ENCODE measurements at regions not wholly inside any gene's neighbourhood (a gene's known extent, or its start where the extent isn't known, plus 50 kb on each side); places are given as distances from the start of the nearest gene placed in this dataset.
A peak's percentile ranks its signal among the peaks of the same experiment; 100 is the strongest.
"Not testable (repeated sequence)": the region's sequence is repeated elsewhere in the genome, so short reads cannot be mapped to it uniquely, and the experiment has no call there.

DNA sequence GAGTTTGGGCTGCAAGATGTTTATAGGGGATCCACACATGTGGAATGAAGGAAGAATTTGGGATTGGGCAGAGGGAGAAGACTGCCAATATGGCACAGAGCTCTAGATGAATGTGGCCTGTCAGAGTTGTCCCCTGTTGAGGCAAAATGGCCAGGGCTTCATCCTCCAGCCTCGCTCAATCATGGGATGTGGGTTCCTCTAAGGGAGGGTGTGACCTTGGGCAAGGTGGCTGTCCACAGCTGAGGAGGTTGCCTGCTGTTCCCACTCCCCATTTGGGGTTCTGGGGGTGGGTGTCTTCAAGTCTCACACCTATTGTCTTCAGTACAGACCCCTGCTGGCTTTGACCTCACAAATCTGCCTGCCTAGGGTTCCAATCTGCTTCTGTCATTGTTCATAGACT, 121.6 kb upstream of the FAM204A start:
- no peak for DNase-seq

DNA sequence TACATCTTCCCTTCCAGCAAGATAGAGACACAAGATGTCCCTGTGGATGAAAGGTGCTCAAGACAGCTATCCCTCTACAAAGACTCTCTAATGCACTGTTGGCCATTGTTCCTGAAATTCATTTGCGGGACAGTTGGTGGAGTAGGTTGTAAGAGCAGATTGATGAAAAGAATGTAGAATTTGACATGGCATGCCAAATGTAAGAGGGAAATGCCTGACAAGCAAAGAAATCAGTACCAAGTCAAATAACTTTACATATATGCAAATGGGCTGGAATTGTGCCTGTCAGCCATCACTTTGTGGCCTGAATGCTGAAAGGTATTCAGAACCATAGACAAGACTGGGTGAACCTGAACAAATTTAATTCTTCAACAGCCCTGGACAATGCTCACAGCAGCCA, 120.3 kb upstream of the FAM204A start:
- no peak for DNase-seq

DNA sequence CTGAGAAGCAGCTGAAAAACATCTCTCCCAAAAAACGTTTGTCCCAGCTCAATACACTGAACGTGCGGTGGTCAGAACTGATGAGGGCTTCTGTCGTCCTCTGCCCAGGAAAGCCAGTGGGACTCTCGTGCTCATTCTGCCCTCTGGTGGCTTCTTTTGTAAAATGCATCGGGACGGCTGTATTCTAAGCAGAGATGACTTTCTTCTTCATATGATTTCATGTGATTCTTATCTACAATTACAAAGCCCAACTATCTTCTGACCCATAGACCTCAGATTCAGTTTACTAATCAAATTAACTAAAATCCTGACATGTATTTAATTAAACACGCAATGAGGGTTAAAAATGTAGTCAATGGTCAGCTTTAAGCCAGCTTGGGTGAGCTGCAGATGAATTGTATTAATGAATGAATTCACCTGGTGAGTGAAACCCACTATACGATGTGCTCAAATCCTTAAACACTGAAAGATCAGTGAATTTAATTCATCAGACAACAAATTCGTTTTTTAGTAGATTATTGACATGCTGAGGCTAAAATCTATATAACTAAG, 117.6 kb upstream of the FAM204A start:
- DNase-seq, result peak; percentile 54

DNA sequence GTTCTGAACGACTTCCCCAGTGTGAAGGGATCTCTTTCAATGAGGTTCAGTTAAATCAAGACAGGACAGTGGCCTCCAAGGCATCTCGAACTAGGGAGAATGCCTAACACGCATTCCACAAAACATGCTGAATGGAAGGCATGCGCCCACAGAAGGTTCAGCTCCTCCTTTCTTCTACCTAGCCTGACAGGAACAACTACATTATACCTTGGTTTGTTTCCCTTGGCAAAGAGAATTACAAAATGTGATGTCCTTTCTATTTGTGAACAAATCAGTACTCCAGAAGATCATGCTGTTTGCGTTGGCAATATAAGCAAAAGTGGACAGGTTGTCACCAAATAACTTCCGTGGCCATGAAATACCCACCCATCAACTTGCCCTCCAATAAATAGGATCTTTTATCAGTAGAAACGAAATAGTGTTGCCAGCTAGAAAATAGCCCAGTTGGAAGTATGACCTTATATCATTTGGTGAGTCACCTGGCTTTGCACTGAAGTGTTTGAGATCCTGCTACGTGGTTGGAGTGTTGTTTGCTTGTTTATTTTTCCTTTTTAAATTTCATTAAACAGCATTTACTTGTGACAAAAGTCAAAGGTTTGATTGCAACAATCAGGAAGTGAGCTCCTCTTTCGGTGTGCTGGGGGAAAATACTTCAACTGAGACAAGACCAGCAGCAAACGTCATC, 117.0 kb upstream of the FAM204A start:
- no peak for DNase-seq

DNA sequence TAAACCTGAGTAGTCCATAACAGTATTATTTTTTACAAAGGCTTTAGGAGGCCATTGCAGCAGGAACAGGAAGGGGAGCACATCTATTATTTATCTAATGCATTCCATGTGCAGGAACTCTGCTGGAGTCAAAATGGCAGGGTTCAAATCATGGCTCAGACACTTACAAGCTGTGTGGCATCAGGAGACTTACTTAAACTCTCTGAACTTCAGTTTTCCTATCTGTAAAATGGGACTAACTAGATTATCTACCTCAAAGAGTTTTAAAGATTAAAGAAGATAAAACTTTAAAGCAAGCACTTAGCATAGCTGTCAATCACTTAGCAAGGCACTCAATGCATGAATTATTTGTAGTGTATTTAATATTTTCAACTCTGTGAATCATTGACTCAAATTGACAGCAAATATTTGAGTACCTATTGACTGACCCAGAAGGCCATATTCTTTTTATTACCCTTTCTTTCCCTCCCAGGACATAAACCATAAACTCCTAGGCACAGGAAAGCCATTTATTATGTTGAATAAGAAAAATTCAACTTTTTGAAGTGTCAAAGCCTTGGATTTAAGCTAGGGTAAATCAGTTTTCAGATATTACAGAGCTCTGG, 115.8 kb upstream of the FAM204A start:
- no peak for DNase-seq

DNA sequence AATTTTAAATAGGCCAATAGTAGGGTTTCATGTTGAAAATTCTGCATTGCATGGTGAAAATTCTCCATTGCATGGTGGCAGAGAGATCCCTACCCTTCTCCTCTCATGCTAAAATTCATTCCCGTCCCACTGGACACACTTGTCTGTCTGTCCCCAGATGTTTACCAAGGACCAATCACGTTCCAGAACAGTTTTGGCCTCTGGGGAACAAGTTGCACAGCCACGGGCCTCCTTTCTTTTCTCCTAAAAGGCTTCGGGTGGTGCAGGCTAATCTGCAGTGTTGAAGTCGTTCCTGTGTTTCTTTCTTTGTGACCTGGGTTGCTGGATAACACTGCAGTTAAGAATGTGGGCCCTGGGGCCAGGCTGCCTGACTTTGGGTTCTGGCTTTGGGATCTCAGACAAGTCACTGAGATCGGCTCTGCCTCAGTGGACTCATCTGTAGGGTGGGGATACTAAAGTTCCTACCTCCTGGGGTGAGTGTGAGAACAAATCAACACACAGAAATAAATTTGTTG, 113.1 kb upstream of the FAM204A start:
- no peak for DNase-seq

DNA sequence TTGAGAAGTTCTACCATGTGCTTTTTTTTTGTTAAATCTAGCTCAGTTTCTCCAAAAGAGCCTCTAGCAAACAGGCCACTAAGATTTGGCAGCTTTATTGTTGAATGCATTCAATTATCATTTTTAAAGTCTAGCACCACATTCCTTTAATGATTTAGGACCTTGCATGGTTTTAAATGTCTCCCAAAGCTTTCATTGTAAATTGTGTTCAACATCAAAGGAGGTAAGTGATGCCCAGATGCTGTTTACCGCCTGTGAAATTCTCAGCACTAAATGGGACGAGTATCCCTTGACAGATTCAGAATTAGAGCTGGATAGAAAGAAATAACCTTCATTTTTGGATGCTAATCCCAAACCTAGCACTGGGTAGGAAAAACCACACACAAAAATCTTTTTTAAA, 112.1 kb upstream of the FAM204A start:
- no peak for DNase-seq

DNA sequence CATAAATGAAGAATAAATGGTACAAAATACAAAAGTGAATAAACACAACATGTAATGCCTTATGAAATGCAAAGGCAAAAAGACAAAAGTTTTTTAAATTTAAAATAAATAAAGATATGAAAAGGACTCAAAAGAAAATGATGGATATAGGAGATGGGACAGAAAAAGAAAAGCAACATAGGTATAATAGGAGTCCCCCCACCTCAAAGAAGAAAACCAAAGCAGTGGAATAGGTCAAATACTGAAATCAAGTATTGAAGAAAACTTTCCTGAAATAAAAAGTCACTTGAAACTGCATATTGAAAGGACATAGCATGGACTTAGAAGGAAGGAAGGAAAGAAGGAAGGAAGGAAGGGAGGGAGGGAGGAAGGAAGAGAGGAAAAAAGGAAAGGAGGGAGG, 110.0 kb upstream of the FAM204A start:
- DNase-seq, result no peak

DNA sequence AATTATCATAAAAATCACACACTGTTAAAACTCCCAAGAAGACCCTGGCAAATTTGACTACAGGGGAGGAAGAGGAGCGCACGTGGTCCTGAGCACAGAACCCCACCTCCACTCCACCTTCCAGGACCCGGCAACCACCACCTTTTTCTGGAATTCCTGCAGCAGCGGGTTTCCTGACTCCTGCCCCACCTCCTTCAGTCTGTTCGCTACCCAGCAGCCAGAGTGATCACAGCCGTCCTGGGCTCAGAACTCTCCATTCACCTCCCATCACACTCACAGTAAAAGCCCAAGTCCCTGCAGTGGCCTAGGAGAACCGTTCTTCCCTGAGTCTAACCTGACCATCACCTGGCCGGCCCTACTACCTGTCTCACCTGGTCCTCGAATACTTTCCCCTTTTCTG, 107.4 kb upstream of the FAM204A start:
- no peak for DNase-seq

DNA sequence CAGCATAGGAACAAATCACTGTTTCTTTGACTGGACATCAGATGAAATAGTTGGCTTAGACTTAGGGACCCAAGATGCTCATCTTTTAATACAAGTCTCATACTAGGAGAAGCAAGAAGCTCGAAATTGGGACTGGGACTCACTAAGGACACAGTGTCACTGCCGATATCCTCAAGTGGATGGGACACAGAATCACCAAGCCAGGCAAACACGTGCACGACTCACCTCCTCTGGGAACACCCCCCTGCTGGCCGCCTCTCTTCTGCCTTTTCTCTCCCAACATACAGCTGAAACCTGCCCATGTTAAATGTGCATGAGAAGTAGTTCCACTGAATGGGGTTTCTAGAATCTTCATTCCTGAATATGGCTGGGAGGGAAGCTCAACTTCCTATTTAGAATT, 106.6 kb upstream of the FAM204A start:
- DNase-seq, result no peak

DNA sequence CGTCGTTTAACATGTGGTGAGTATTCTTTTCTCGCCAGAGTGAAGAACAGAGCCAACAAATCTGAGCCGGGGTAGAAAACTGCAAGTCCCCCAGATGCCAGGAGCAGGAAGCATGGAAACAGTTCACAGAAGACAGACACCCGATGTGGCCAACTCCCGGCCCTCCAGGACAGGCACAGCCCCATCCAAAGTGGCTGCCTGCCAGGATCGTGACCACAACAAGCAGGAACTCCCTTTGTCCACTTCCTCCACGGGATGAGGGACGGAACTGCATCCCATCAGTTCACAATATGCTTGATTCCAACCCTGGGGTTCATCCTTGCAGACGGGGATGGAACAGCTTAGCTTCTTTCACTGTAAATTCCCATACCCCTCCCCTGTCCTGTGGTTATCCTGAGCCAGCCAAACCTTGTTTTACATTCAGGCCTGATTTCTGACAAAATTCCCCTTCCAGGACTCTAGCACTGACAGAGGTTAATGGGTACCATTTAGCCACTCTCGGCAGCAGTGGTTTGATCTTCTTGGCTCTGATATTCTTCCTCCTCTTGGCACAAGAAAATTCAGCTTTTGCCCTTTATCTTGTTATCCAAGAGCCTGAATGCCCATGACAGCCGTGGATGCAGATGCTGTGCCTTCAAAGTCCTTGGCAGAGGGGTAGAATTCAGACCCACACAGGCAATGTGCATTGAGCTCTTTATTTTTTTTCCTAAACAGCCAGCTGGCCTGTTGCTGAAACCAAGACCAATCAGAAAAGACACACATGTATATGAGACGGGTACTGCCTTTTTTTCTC, 105.5 kb upstream of the FAM204A start:
- no peak for DNase-seq

DNA sequence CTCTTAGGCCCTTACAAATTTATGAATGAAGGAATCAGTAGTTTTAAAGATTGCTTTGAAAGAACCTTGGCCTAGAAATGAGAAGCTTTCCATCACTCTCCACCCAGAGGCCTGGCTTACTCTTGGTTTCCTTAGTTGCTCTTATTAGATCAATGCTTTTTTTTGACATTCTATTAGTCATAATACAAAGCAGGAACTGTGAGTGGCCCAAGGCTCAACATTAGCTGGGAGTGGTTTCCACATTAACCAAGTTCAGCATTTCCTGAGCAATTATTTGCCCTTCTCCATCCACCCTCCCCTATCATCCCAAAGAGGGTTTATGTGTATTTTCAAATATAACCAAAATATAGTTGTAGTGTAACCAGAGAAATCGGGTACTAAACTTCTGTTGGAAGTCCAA, 103.4 kb upstream of the FAM204A start:
- DNase-seq, result peak; percentile 14

DNA sequence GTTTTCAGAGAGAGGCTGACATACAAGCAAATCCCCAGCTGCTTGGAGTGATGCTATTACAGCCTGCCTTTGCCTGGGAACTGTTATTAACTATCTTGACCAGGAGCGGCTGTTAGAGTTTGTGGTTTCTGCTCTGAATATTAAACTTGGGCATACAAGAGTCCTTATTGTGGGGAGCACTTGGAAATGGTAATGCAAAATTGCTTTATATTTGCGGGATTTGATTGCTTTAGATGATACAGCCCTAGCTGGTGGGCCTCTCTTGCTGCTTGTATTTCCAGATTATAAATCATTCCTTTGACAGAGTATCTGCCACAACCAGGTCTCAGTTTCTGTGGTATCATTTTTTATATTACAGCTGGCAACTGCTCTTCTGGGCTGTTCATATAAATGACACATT, 101.9 kb upstream of the FAM204A start:
- no peak for DNase-seq

DNA sequence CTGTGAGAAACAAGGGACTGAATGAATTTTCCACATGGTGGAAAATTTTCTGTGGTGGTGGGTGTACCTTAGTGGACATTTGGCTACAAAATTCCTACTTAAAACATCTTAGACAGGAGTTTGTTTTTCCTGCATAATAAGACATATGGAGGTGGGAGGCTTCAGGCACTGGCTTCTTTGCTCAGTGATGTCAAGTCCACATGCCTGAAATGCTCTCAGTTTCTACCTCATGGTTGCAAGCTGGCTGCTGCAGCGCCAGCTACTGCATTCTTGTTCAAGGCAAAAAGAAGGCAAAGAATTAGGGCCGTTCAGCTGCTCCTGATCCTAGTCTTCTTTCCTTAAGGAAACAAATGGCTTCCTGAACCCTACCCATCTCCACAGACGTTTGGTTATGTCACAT, 99.9 kb upstream of the FAM204A start:
- DNase-seq, result no peak

DNA sequence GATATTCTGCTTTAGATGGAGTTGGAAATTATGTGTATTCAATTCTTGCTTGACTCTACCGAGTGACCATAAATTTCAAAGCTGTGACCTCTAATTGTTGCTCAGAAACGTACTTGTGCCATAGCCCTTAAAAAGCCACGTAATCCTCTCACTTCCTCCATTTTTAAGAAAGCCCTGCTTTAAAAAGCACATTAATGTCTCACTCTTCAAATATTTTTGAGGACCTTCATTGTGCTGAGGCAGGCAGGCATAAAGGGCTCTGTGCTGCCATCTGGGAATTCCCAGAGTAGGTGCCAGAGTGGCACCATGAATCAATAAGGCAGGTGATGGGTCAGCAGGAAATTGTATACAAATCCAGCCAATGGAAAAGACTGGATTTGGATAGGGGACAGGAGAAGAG, 97.7 kb upstream of the FAM204A start:
- DNase-seq, result peak; percentile 66

DNA sequence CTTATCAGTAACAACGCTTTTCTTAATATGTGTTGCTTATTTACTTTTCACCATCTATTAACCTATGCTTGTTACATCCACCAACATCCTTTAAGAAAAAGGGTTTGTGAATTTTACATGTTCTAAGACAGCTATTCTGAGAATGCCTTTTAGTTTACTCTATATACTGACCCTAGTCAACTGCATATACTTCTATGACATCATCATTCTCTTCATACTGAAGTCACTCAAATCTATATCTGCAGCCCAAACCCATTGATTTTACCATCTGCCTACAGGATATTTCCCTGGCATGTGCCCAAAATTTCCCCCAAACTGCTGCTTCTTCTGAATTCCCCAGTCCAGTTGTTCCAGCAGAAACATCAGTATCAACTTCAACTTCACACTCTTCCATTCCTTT, 94.6 kb upstream of the FAM204A start:
- DNase-seq, result no peak

DNA sequence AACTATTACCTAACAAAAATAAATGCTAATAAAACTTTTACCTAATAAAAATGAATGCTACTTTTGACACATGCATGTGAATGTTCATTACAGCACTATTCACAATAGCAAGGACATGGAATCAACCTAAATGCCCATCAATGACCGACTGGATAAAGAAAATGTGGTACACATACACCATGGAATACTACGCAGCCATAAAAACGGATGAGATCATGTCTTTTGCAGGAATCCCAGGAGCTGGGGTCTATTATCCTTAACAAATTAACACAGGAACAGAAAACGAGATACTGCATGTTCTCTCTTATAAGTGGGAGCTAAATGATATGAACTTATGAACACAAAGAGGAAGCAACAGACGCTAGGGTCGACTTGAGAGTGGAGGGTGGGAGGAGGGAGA, 88.1 kb upstream of the FAM204A start:
- no peak for DNase-seq

DNA sequence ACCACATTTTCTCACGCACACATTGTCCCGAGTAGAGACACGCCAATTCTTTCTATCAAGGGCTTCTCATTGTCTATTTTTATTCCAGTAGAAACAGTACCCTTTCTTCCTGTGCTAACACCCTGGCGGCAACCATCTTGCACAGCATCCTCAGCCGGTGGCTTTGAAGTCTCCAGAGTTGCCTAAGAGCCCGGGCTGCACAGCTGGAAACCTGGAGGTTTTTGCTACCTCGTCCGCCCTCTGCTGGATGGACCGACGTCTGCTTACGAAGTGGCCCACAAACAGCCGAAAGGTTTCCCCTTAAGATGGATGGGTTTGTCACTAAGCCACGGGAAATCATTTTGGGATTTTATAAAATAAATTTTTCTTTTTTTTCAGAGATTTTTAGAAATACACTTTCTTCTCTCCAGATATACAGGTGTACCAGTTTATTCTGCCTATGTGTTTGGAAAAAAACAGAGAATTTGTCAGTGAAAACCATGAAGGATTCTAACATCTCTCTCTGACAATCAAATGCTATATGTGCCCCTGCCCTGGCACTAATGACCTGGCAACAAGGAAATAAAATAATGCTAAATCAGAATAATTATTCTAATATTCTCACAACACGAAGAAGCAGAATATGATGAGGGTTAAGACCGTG, 81.8 kb upstream of the FAM204A start:
- peak; percentile 85 for DNase-seq

DNA sequence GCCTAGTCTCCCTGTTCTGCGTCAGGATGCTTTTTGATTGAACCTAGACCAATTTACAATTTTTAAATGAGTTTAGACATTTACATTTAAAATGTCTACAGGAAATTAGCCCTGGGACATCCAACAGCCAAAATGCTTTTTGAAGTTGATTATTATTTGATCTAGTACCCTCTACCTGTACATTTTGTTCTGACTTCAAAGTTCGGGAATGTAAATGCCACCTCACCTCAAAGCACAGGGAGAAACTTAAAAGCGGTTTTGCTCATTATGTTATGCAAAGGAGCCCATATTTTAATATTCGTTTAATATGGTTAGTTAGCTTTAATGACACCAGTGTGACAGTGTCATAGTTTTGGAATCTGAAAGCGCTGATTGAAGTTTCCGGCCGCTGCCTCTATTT, 80.1 kb upstream of the FAM204A start:
- DNase-seq, result no peak

DNA sequence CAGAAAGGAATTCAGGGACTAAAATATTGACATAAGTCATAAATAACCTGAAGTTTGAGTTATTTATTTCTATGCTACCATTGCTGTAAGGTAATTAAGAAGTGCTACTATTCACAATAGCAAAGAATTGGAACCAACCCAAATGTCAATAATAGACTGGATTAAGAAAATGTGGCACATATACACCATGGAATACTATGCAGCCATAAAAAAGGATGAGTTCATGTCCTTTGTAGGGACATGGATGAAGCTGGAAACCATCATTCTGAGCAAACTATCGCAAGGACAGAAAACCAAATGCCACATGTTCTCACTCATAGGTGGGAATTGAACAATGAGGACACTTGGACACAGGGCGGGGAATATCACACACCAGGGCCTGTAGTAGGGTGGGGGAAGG, 77.9 kb upstream of the FAM204A start:
- DNase-seq, result not testable (repeated sequence)

DNA sequence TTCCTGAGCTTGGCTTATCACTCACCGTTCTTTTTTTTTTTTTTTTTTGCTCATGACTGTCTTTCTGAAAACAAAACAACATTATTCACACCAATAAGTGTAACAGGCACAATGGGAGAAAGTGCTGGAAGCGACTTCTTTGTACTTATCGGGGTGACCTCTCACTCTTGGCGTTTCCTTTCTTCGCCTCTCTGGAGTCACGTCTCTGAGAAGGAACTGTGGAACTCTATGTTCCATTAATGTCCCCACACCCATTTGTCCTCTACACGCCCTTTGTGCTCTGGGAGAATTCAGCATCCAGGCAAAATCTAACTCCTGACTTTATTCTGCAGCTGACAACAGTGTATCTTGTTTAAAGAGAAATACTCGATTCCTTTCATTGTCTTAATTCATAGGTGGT, 70.8 kb upstream of the FAM204A start:
- DNase-seq, result no peak

DNA sequence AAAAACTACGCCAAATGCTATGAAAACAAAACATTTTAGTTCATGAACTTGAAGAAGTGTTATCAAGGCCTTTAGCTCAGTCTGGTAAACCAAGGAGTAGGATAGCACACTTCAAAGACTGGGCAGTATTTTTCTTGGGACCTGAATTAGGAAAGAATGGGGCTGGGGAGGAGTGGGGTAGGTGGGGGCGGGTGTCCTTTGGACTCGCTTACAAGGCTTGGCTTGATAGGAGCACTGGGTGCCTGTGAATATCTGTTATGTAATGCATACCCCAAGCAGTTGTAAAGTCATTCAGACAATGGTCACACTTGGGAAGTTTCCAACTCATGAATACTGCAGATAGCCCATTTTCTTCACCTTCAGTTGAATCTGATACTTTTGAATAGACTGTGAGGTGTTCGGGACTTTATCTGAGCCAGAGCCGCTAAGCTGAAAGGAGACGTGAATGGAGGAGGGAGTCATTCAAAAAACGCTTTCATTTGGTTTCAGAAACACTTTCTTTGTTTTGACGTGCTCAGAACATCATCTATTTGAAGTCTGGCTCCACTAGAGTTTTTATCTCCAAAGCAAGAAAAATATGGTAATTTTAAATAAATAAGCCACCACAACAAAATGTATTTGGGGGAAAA, 70.1 kb upstream of the FAM204A start:
- DNase-seq, result no peak

DNA sequence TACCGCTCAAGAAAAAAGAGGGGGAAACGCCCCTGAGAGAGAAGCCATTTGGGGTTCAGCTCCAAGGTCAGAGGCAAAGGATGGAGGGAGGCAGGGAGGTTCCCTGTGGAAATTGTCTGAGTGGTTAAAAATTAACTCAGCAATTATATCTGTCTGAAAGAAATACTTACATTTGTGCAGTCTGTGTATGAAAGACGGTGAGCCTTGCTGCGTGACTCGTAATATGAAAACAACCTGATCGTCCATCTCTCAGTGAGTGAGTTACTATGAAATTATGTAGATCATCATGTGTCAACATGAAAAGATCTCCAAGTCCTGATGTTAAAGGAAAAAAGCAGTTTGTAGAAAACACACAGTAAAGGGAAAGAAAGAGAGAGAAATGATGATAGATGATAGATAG, 67.2 kb upstream of the FAM204A start:
- no peak for DNase-seq

All from MV-4-11 (cell line).